ENCODE measurements at regions not wholly inside any gene's neighbourhood (a gene's known extent, or its start where the extent isn't known, plus 50 kb on each side); places are given as distances from the start of the nearest gene placed in this dataset.

GRCh38 chrX:81925812-81926211 is 723.9 kb downstream of the SH3BGRL start:
- TF ChIP-seq CTCF (IDR thresholded peaks at IDR 0.05; ENCODE audit: low read length) (no peak), EZH2phosphoT487 (IDR thresholded peaks at IDR 0.05; ENCODE audit: low read length) (no peak)

Measured in MM.1S (cell line).